ENCODE measurements at regions not wholly inside any gene's neighbourhood (a gene's known extent, or its start where the extent isn't known, plus 50 kb on each side); places are given as distances from the start of the nearest gene placed in this dataset.

DNA sequence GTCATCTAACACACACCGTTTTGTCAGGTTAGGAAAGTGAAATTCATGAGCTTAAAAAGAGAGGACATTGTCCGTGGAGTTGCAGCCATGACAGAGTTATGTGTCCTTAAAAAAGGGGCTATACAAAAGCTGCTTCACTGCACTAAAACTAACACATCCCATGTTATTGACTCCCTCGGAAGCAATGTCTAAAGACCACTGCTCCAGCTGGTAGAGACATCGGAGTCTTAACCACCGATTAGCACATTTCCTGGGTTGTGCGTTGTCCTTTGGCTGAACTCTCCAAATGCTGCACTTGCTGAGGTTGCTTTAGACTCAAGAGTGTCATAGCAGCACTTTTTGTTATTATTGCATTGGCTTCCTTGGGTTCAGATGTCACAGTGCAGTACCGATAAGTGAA, 128.3 kb upstream of the C9orf72 start:
- TF ChIP-seq POLR2A (IDR thresholded peaks at IDR 0.05; ENCODE audit: low read length) (no peak), GATA1 (IDR thresholded peaks at IDR 0.05; ENCODE audit: low read depth, low read length) (no peak)

Data from erythroblast (primary cell).